ENCODE measurements at regions not wholly inside any gene's neighbourhood (a gene's known extent, or its start where the extent isn't known, plus 50 kb on each side); places are given as distances from the start of the nearest gene placed in this dataset.

DNA sequence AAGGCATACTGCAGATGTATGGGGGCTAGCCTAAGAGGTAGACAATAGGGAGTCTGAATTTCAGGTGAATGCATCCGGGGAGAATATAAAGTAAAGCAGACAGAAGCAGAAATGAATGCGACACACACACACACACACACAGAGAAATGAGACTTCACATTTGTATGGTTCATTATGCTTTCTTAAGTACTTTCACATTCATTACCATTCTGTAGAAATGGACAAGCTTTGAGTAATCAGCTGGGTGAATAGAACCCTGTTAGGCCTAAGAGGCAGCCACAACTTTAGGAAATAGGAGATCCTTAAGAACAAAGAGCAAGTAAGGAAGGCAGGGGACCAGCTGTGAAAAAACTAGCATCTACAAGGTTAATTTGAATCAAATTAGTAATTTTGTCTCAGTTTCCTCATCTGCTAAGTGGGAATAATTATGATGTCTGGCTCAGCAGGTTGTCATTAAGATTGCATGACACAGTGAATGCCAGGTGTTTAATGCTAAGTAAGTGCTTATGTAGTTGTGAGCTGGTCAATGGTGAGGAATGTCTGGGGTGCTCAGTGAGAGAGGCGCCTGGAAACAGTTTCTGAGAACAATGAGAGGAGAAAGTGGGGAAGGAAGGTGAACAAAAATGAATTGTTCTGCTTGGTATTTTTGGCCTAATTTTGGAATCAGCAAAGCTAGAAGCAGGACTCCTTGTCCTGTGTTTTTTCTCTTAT lies 265.8 kb upstream of the CLINT1 start:
- CTCF ChIA-PET = no interaction called here
- Histone ChIP-seq H3K4me3 (ENCODE audit: low read depth, low read length) (no peak overlapping the region), H3K27me3 (ENCODE audit: control insufficient read depth, insufficient read depth, low read length) (no peaks in the 10 kb centered on the region), H3K36me3 (ENCODE audit: control insufficient read depth, insufficient read depth, low read length) (no peaks in the 10 kb centered on the region)
- TF ChIP-seq, protein P1, sequence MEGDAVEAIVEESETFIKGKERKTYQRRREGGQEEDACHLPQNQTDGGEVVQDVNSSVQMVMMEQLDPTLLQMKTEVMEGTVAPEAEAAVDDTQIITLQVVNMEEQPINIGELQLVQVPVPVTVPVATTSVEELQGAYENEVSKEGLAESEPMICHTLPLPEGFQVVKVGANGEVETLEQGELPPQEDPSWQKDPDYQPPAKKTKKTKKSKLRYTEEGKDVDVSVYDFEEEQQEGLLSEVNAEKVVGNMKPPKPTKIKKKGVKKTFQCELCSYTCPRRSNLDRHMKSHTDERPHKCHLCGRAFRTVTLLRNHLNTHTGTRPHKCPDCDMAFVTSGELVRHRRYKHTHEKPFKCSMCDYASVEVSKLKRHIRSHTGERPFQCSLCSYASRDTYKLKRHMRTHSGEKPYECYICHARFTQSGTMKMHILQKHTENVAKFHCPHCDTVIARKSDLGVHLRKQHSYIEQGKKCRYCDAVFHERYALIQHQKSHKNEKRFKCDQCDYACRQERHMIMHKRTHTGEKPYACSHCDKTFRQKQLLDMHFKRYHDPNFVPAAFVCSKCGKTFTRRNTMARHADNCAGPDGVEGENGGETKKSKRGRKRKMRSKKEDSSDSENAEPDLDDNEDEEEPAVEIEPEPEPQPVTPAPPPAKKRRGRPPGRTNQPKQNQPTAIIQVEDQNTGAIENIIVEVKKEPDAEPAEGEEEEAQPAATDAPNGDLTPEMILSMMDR (IDR thresholded peaks at IDR 0.05; ENCODE audit: insufficient read depth, low read depth, low read length) = no peak
- POLR2A ChIA-PET = no interaction called here
- no peak for DNase-seq (ENCODE audit: low read depth)

DNA sequence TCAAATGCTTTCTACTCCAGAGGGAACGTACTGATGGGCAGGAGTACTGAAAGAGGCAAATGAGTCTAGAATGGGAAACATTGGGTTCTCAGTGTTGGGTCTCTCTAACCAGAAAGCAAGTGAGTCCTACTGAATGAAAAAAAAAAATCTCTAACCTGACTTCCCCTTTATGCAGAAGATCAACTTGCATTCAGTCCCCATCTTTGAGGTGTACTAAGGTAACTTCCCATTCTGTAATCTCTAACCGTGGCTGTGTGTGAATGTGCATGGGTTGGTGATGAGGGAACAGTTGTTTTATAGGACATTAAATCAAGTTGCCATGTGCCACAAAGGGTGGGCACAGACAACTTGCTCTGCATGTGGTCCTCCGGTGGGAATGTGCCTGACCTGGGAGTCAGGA lies 264.6 kb upstream of the CLINT1 start:
- Histone ChIP-seq H3K4me3 (ENCODE audit: low read depth, low read length) (no peak overlapping the region), H3K36me3 (ENCODE audit: control insufficient read depth, insufficient read depth, low read length) (no peaks in the 10 kb centered on the region), H3K27me3 (ENCODE audit: control insufficient read depth, insufficient read depth, low read length) (no peaks in the 10 kb centered on the region)
- TF ChIP-seq, protein P1 (IDR thresholded peaks at IDR 0.05; ENCODE audit: insufficient read depth, low read depth, low read length) = no peak
- ChIA-PET POLR2A (no interaction called here), CTCF (no interaction called here)
- DNase-seq (ENCODE audit: low read depth) = no peak

DNA sequence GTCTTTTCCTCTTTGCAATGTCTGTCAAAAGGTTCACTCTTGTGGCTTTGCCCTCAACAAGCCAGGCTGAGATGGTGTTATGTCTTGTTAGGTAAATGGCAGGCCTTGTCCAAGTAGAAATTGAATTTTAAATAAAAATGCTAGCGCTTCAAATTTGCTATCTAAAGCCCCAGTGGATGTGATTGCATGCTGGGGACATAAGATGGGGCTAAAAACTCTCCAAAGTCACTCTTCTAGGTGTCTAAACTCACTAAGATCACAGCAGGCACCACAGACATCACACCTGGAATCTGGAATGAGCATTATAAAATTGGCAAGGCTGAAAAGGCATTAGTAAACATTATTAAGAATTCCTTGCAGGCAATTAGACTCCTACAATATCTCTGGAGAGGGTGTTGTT lies 262.7 kb upstream of the CLINT1 start:
- Histone ChIP-seq H3K36me3 (ENCODE audit: control insufficient read depth, insufficient read depth, low read length) (no peaks in the 10 kb centered on the region), H3K4me3 (ENCODE audit: low read depth, low read length) (no peak overlapping the region), H3K27me3 (ENCODE audit: control insufficient read depth, insufficient read depth, low read length) (no peaks in the 10 kb centered on the region)
- ChIA-PET POLR2A (no interaction called here), CTCF (no interaction called here)
- no peak for DNase-seq (ENCODE audit: low read depth)
- TF ChIP-seq, protein P1 (IDR thresholded peaks at IDR 0.05; ENCODE audit: insufficient read depth, low read depth, low read length) = no peak

DNA sequence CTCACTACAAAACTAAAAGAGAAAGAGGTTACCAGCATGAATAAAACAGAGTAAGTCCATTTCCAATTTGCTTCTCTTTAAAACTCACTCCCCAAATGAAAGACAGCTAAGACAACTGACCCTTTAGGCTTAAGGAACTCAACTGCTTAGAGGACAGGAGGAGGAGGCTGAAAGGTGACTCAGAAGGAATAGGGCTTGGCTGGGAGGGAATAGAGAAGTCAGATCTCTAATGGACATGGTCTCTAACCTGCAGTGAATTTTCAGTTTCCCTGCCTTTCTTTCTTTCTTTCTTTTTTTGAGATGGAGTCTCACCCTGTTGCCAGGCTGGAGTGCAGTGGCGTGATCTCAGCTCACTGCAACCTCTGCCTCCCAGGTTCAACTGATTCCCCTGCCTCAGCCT lies 261.8 kb upstream of the CLINT1 start:
- ChIA-PET POLR2A (no interaction called here), CTCF (interaction anchor here (1.4 kb wide), 2 partner anchors 19 to 45 kb away, joined by 3 to 6 read pairs; no protein-coding TSS in a partner anchor)
- DNase-seq (ENCODE audit: low read depth) = no peak
- H3K36me3 ChIP-seq (ENCODE audit: control insufficient read depth, insufficient read depth, low read length) = no peaks in the 10 kb centered on the region
- no peak overlapping the region for H3K4me3 ChIP-seq (ENCODE audit: low read depth, low read length)
- H3K27me3 ChIP-seq (ENCODE audit: control insufficient read depth, insufficient read depth, low read length) = no peaks in the 10 kb centered on the region
- TF ChIP-seq, protein P1 (IDR thresholded peaks at IDR 0.05; ENCODE audit: insufficient read depth, low read depth, low read length) = no peak

DNA sequence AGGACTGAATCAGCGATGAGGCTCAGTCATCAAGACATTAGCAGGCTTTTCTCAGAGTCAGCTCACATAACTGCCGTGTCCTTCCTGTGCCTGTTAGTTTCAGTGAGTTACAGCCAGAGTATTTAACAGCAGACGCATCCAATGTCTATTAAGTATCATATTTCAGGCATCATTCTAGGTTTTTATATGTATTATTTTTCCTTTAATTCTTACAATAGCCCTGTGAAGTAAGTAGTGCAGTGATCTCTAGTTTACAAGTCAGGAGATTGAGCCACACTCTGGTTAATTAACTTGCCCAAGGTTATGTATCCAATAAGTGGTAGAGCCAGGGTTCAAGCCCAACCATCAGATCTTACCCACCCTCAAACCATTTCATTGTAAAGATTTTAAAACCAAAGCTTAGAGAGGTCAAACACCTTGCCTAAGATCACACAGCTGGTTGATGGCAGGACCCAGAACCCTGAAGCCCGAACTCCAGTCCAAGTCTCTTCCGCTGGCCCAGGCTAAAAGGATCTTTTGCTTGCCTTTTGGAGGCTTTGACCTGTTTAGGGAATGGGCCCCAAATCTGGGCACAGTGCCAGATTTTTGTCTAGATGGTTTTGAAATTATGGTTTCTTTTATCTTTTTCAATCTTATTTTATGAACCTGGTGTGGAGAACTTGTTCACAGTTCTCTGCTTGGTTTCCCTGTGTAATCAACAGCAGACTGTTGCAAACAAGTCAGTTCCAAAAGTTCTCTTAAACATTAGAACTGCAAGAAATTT lies 261.2 kb upstream of the CLINT1 start:
- Histone ChIP-seq H3K27me3 (ENCODE audit: control insufficient read depth, insufficient read depth, low read length) (no peaks in the 10 kb centered on the region), H3K4me3 (ENCODE audit: low read depth, low read length) (no peak overlapping the region), H3K36me3 (ENCODE audit: control insufficient read depth, insufficient read depth, low read length) (no peaks in the 10 kb centered on the region)
- TF ChIP-seq, protein P1 (IDR thresholded peaks at IDR 0.05; ENCODE audit: insufficient read depth, low read depth, low read length) = no peak
- CTCF ChIA-PET = interaction anchor here (1.4 kb wide), 2 partner anchors 20 to 45 kb away, joined by 3 to 6 read pairs; no protein-coding TSS in a partner anchor
- POLR2A ChIA-PET = no interaction called here
- DNase-seq (ENCODE audit: low read depth) = peak; percentile 61
